Anterior cingulate cortex (tissue), 58 donors: ENCODE measurements at regions not wholly inside any gene's neighbourhood (a gene's known extent, or its start where the extent isn't known, plus 50 kb on each side); places are given as distances from the start of the nearest gene placed in this dataset.
"Not testable (repeated sequence)": the region's sequence is repeated elsewhere in the genome, so short reads cannot be mapped to it uniquely, and the experiment has no call there.

Experiments used
- DNase-seq, 58 donors: peaks; one replicate each; lab custom pipeline; 2025; lab: John Stamatoyannopoulos, UW

DNA sequence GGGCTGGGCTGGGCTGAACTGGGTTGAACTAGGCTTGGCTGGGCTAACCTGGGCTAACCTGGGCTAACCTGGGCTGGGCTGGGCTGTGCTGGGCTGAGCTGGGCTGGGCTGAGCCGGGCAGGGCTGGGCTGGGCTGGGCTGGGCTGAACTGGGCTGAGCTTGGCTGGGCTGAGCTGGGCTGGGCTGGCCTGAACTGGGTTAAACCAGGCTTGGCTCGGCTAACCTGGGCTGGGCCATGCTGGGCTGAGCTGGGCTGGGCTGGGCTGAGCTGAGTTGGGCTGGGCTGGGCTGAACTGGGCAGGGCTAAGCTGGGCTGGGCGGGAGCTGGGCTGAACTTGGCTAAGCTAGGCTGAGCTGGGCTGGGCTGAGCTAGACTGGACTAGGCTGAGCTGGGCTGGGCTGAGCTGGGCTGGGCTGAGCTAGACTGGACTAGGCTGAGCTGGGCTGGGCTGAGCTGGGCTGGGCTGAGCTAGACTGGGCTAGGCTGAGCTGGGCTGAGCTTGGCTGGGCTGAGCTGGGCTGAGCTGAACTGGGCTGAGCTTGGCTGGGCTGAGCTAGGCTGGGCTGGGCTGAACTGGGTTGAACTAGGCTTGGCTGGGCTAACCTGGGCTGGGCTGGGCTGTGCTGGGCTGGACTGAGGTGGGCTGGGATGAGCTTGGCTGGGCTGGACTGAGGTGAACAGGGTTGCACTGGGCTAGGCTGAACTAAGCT, 49.9 kb upstream of the GPC1 start:
- DNase-seq: not testable (repeated sequence)
